ENCODE measurements at regions not wholly inside any gene's neighbourhood (a gene's known extent, or its start where the extent isn't known, plus 50 kb on each side); places are given as distances from the start of the nearest gene placed in this dataset.

- Histone ChIP-seq H3K56ac (replicated peaks; ENCODE audit: insufficient read length, low read depth, low read length) (no peak overlapping the region), H2AFZ (ENCODE audit: low read length) (no peak overlapping the region), H3K79me1 (ENCODE audit: low read depth, low read length) (no peaks in the 10 kb centered on the region), H3K18ac (ENCODE audit: extremely low read depth, low read length) (no peak overlapping the region), H2BK15ac (ENCODE audit: low read length) (no peak overlapping the region), H4K8ac (ENCODE audit: extremely low read depth, insufficient read depth, low read length) (no peak overlapping the region), H2BK120ac (replicated peaks; ENCODE audit: low read depth, low read length) (no peak overlapping the region), H2BK5ac (ENCODE audit: low read depth, low read length) (no peak overlapping the region), H3K27me3 (replicated peaks in 1 of 4; ENCODE audit: control insufficient read depth in 3 of 4, extremely low read depth in 1 of 4, insufficient read depth in 3 of 4, low read length in 3 of 4) (no peaks in the 10 kb centered on the region), H4K91ac (replicated peaks; ENCODE audit: insufficient read length, low read length) (no peak overlapping the region), H3K23me2 (ENCODE audit: low read depth, low read length) (no peaks in the 10 kb centered on the region), H2BK20ac (ENCODE audit: low read length) (no peak overlapping the region), H3K79me2 (ENCODE audit: control insufficient read depth in 1 of 2, insufficient read depth in 2 of 2, low read length in 2 of 2) (no peaks in the 10 kb centered on the region), H3K23ac (ENCODE audit: insufficient read length) (no peak overlapping the region), H3K14ac (ENCODE audit: insufficient read length) (no peak overlapping the region), H2BK12ac (ENCODE audit: low read depth, low read length) (no peak overlapping the region), H3K9me3 (ENCODE audit: insufficient read depth in 2 of 2, low read depth in 1 of 2, low read length in 1 of 2) (no peaks in the 10 kb centered on the region), H3K4me1 (replicated peaks in 1 of 4; ENCODE audit: control insufficient read depth in 3 of 4, insufficient read depth in 4 of 4, low read length in 3 of 4) (no peaks in the 10 kb centered on the region), H4K5ac (ENCODE audit: insufficient read length, low read depth, low read length) (no peak overlapping the region), H3K4me3 (ENCODE audit: extremely low read depth in 1 of 4, insufficient read depth in 2 of 4, low read depth in 3 of 4, low read length in 4 of 4) (no peak overlapping the region), H3K9ac (replicated peaks in 1 of 4; ENCODE audit: extremely low read depth in 1 of 4, low read depth in 3 of 4, low read length in 3 of 4) (no peak overlapping the region), H3K4ac (replicated peaks; ENCODE audit: insufficient read length, low read depth, low read length) (no peak overlapping the region), H3K27ac (ENCODE audit: low read depth, low read length) (no peak overlapping the region), H3K4me2 (ENCODE audit: insufficient read depth in 1 of 2, low read depth in 2 of 2, low read length in 2 of 2) (no peak overlapping the region), H3K36me3 (ENCODE audit: control insufficient read depth in 2 of 4, insufficient read depth in 4 of 4, low read length in 3 of 4) (no peaks in the 10 kb centered on the region; a peak in 1 of 8 replicates), H4K20me1 (replicated peaks in 1 of 2; ENCODE audit: control insufficient read depth in 1 of 2, insufficient read depth in 2 of 2, low read length in 2 of 2) (no peaks in the 10 kb centered on the region), H2AK5ac (ENCODE audit: low read depth, low read length) (no peak overlapping the region)
- TF ChIP-seq SP2 (IDR thresholded peaks at IDR 0.05; ENCODE audit: low read length), result no peak
- TF ChIP-seq JUND (IDR thresholded peaks at IDR 0.05; ENCODE audit: low read length), result no peak
- no peak for TF ChIP-seq SP4 (IDR thresholded peaks at IDR 0.05; ENCODE audit: low read length)
- TF ChIP-seq CREB1 (IDR thresholded peaks at IDR 0.05), result no peak
- no peak for TF ChIP-seq POLR2AphosphoS5 (IDR thresholded peaks at IDR 0.05; ENCODE audit: low read depth, low read length)
- TF ChIP-seq SIX5 (IDR thresholded peaks at IDR 0.05; ENCODE audit: low read depth, low read length), result no peak
- no peak for TF ChIP-seq BRCA1 (IDR thresholded peaks at IDR 0.05; ENCODE audit: low read depth, low read length)
- TF ChIP-seq BCL11A (IDR thresholded peaks at IDR 0.05; ENCODE audit: low read depth in 2 of 2, low read length in 2 of 2), result no peak
- TF ChIP-seq SP1 (IDR thresholded peaks at IDR 0.05; ENCODE audit: low read depth, low read length), result no peak
- TF ChIP-seq EP300 (IDR thresholded peaks at IDR 0.05; ENCODE audit: borderline replicate concordance in 1 of 2, low read depth in 2 of 2, low read length in 2 of 2), result no peak
- FAIRE-seq (no peak), DNase-seq (ENCODE audit: low read depth in 1 of 2, low spot score in 2 of 2) (no peak)
- 86% methylated on average over 3 of the region's 3 CpGs; no CpG with 5 or more reads in 1 of the 2 experiments for WGBS, 2 experiments (ENCODE audit: extremely low coverage in 1 of 2, insufficient coverage in 1 of 2, insufficient read length in 1 of 2, insufficient replicate concordance in 2 of 2, low coverage in 1 of 2, low lambda C conversion rate in 2 of 2, missing lambda C conversion rate in 1 of 2)
- ChIA-PET POLR2A (ENCODE audit: partially characterized antibody) (no interaction called here), CTCF (ENCODE audit: partially characterized antibody) (interaction anchor here (1.3 kb wide), 1 partner anchor 9 kb away, joined by 3 read pairs; no protein-coding TSS in a partner anchor)
Observed at GRCh38 chr2:215848146-215848545, 165.2 kb downstream of the MREG start.

Data from H1 (cell line).